ENCODE measurements at regions not wholly inside any gene's neighbourhood (a gene's known extent, or its start where the extent isn't known, plus 50 kb on each side); places are given as distances from the start of the nearest gene placed in this dataset.

GRCh38 chr1:239856067-239856466 is 235.6 kb upstream of the FMN2 start:
- H3K9me2 ChIP-seq (replicated peaks; ENCODE audit: insufficient read depth, low read length) = no peaks in the 10 kb centered on the region
- no peaks in the 10 kb centered on the region for H3K27me3 ChIP-seq (ENCODE audit: low read length)
- H4K20me1 ChIP-seq (ENCODE audit: low read depth, low read length) = no peaks in the 10 kb centered on the region; the same call in 1 of the 2 replicates
- no peak overlapping the region for H2AFZ ChIP-seq (ENCODE audit: low read depth, low read length, severe bottlenecking)
- H3K4me2 ChIP-seq (ENCODE audit: low read depth, low read length, poor library complexity, severe bottlenecking) = no peak overlapping the region
- H3K36me3 ChIP-seq (ENCODE audit: low read length) = no peaks in the 10 kb centered on the region
- H3K79me2 ChIP-seq (ENCODE audit: insufficient read depth, low read length) = no peaks in the 10 kb centered on the region
- H3F3A ChIP-seq (ENCODE audit: insufficient read depth) = no peaks in the 10 kb centered on the region
- no peak overlapping the region for H3K9ac ChIP-seq (ENCODE audit: low read length)
- no peak overlapping the region for H3K27ac ChIP-seq (ENCODE audit: low read depth, low read length)
- TF ChIP-seq, protein P1, sequence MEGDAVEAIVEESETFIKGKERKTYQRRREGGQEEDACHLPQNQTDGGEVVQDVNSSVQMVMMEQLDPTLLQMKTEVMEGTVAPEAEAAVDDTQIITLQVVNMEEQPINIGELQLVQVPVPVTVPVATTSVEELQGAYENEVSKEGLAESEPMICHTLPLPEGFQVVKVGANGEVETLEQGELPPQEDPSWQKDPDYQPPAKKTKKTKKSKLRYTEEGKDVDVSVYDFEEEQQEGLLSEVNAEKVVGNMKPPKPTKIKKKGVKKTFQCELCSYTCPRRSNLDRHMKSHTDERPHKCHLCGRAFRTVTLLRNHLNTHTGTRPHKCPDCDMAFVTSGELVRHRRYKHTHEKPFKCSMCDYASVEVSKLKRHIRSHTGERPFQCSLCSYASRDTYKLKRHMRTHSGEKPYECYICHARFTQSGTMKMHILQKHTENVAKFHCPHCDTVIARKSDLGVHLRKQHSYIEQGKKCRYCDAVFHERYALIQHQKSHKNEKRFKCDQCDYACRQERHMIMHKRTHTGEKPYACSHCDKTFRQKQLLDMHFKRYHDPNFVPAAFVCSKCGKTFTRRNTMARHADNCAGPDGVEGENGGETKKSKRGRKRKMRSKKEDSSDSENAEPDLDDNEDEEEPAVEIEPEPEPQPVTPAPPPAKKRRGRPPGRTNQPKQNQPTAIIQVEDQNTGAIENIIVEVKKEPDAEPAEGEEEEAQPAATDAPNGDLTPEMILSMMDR (IDR thresholded peaks at IDR 0.05; ENCODE audit: insufficient read depth, low read length, poor library complexity, severe bottlenecking) = no peak
- TF ChIP-seq EZH2phosphoT487 (conservative IDR thresholded peaks at IDR 0.05; ENCODE audit: low read length) = no peak
- H3K9me3 ChIP-seq (ENCODE audit: insufficient read depth, low read length) = no peaks in the 10 kb centered on the region
- no peak overlapping the region for H3K4me3 ChIP-seq (ENCODE audit: insufficient read depth, low read length, poor library complexity, severe bottlenecking)

DNA sequence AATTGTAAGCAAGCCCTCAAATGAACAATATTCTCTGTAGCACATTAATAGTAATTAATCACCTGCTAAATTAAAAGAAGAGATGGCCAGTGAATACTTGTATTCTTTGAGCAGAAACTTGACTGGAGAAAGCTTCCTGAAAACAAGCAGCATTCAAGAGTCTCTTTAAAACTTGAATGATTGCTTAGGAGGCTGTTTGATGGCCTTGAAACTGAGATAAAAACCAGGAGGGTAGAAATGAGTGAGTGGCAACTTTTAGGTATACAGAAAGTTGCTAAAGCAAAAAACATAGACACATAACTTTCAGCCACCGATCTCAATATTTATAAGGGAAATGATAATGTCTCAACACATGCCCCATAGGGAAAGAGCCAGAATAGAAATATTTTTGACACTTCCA is 234.8 kb upstream of the FMN2 start:
- TF ChIP-seq EZH2phosphoT487 (conservative IDR thresholded peaks at IDR 0.05; ENCODE audit: low read length) = no peak
- TF ChIP-seq, protein P1 (IDR thresholded peaks at IDR 0.05; ENCODE audit: insufficient read depth, low read length, poor library complexity, severe bottlenecking) = no peak

GRCh38 chr1:239858057-239858456 is 233.6 kb upstream of the FMN2 start:
- no peaks in the 10 kb centered on the region for H3K9me3 ChIP-seq (ENCODE audit: insufficient read depth, low read length)
- no peak overlapping the region for H2AFZ ChIP-seq (ENCODE audit: low read depth, low read length, severe bottlenecking)
- H3K4me3 ChIP-seq (ENCODE audit: insufficient read depth, low read length, poor library complexity, severe bottlenecking) = no peak overlapping the region
- H3K27me3 ChIP-seq (ENCODE audit: low read length) = no peaks in the 10 kb centered on the region
- no peak overlapping the region for H3K4me2 ChIP-seq (ENCODE audit: low read depth, low read length, poor library complexity, severe bottlenecking)
- no peaks in the 10 kb centered on the region for H3K79me2 ChIP-seq (ENCODE audit: insufficient read depth, low read length)
- H3K9me2 ChIP-seq (replicated peaks; ENCODE audit: insufficient read depth, low read length) = no peaks in the 10 kb centered on the region
- no peak overlapping the region for H3K9ac ChIP-seq (ENCODE audit: low read length)
- no peaks in the 10 kb centered on the region for H3K36me3 ChIP-seq (ENCODE audit: low read length)
- H3K27ac ChIP-seq (ENCODE audit: low read depth, low read length) = no peak overlapping the region
- TF ChIP-seq, protein P1 (IDR thresholded peaks at IDR 0.05; ENCODE audit: insufficient read depth, low read length, poor library complexity, severe bottlenecking) = no peak
- TF ChIP-seq EZH2phosphoT487 (conservative IDR thresholded peaks at IDR 0.05; ENCODE audit: low read length) = no peak
- H4K20me1 ChIP-seq (ENCODE audit: low read depth, low read length) = no peaks in the 10 kb centered on the region; the same call in 1 of the 2 replicates
- H3F3A ChIP-seq (ENCODE audit: insufficient read depth) = no peaks in the 10 kb centered on the region

More for the DNA sequence above, 234.8 kb upstream of the FMN2 start:
- no peak overlapping the region for H2AFZ ChIP-seq (ENCODE audit: low read depth, low read length, severe bottlenecking)
- H3K36me3 ChIP-seq (ENCODE audit: low read length) = no peaks in the 10 kb centered on the region
- no peaks in the 10 kb centered on the region for H3F3A ChIP-seq (ENCODE audit: insufficient read depth)
- no peak overlapping the region for H3K9ac ChIP-seq (ENCODE audit: low read length)
- no peaks in the 10 kb centered on the region for H3K9me2 ChIP-seq (replicated peaks; ENCODE audit: insufficient read depth, low read length)
- H3K27me3 ChIP-seq (ENCODE audit: low read length) = no peaks in the 10 kb centered on the region
- no peak overlapping the region for H3K4me2 ChIP-seq (ENCODE audit: low read depth, low read length, poor library complexity, severe bottlenecking)
- no peak overlapping the region for H3K27ac ChIP-seq (ENCODE audit: low read depth, low read length)
- H3K4me3 ChIP-seq (ENCODE audit: insufficient read depth, low read length, poor library complexity, severe bottlenecking) = no peak overlapping the region
- H4K20me1 ChIP-seq (ENCODE audit: low read depth, low read length) = no peaks in the 10 kb centered on the region; the same call in 1 of the 2 replicates
- no peaks in the 10 kb centered on the region for H3K9me3 ChIP-seq (ENCODE audit: insufficient read depth, low read length)
- no peaks in the 10 kb centered on the region for H3K79me2 ChIP-seq (ENCODE audit: insufficient read depth, low read length)
